MCF 10A (cell line): ENCODE measurements at regions not wholly inside any gene's neighbourhood (a gene's known extent, or its start where the extent isn't known, plus 50 kb on each side); places are given as distances from the start of the nearest gene placed in this dataset.
A peak's percentile ranks its signal among the peaks of the same experiment; 100 is the strongest.

Source experiments
- BruUV-seq: library from RNA; stranded (reverse); fragments of 400-500 nt; replicated peaks from 2 replicates; lab custom pipeline; 2021; lab: Mats Ljungman, UMichigan
- CTCF ChIA-PET: fragments of 300-600 bp; sonication (Branson Sonifier 250); formaldehyde crosslinking; extraction: SDS; loops from one replicate; lab custom pipeline; 2021; ENCODE audit warnings: antibody characterized with exemption, inconsistent platforms; lab: Yijun Ruan, JAX
- POLR2A ChIA-PET: fragments of 300-600, 350-650 bp; sonication (Branson Sonifier 250); formaldehyde crosslinking; extraction: SDS; loops from one replicate; lab custom pipeline; 2020; ENCODE audit warnings: antibody characterized with exemption, inconsistent platforms; lab: Yijun Ruan, JAX
- DNase-seq: peaks from one replicate; pipeline ENCODE4 v3.0.0-alpha.2; 2018; ENCODE audit not compliant: unreplicated experiment
- H3K27ac Mint-ChIP-seq: one replicate; pipeline ENCODE4 v1.8.0; 2022; ENCODE audit warnings: mild to moderate bottlenecking, low read depth, mixed read lengths; ENCODE audit not compliant: unreplicated experiment
- H3K27me3 Mint-ChIP-seq: one replicate; pipeline ENCODE4 v1.8.0; 2022; ENCODE audit warnings: mixed read lengths; ENCODE audit not compliant: insufficient read depth, unreplicated experiment
- H3K36me3 Mint-ChIP-seq: one replicate; pipeline ENCODE4 v1.8.0; 2022; ENCODE audit warnings: mild to moderate bottlenecking, moderate library complexity, mixed read lengths; ENCODE audit not compliant: insufficient read depth, unreplicated experiment
- H3K4me1 Mint-ChIP-seq: one replicate; pipeline ENCODE4 v1.8.0; 2022; ENCODE audit warnings: mixed read lengths; ENCODE audit not compliant: insufficient read depth, unreplicated experiment
- H3K4me3 Mint-ChIP-seq: one replicate; pipeline ENCODE4 v1.8.0; 2022; ENCODE audit warnings: mild to moderate bottlenecking, moderate library complexity, mixed read lengths; ENCODE audit not compliant: unreplicated experiment
- H3K9me3 Mint-ChIP-seq: one replicate; pipeline ENCODE4 v1.8.0; 2022; ENCODE audit warnings: mixed read lengths; ENCODE audit not compliant: unreplicated experiment
- intact Hi-C: fragments of 100-400 bp; cut with micrococcal nuclease; formaldehyde crosslinking; loops from 2 replicates; pipeline ENCODE4 v1.14.1; 2022
- TF ChIP-seq, protein P1 (sequence below): fragments of 200-600 bp; IDR thresholded peaks from one replicate; pipeline ENCODE4 v1.8.0; 2022; ENCODE audit warnings: antibody characterized with exemption, mild to moderate bottlenecking; ENCODE audit not compliant: unreplicated experiment

- DNase-seq, result peak; percentile 1
- no peak overlapping the region for H3K4me3 Mint-ChIP-seq
- intact Hi-C loops, result loop anchor here (10.0 kb wide), 1 partner anchor 155 kb away; no protein-coding TSS in a partner anchor
- H3K9me3 Mint-ChIP-seq, result no peaks in the 10 kb centered on the region
- H3K36me3 Mint-ChIP-seq, result no peaks in the 10 kb centered on the region
- H3K4me1 Mint-ChIP-seq, result no peaks in the 10 kb centered on the region
- CTCF ChIA-PET, result interaction anchor here (0.5 to 0.6 kb wide), 2 partner anchors 12 kb away, joined by 3 read pairs; no protein-coding TSS in a partner anchor
- TF ChIP-seq, protein P1, sequence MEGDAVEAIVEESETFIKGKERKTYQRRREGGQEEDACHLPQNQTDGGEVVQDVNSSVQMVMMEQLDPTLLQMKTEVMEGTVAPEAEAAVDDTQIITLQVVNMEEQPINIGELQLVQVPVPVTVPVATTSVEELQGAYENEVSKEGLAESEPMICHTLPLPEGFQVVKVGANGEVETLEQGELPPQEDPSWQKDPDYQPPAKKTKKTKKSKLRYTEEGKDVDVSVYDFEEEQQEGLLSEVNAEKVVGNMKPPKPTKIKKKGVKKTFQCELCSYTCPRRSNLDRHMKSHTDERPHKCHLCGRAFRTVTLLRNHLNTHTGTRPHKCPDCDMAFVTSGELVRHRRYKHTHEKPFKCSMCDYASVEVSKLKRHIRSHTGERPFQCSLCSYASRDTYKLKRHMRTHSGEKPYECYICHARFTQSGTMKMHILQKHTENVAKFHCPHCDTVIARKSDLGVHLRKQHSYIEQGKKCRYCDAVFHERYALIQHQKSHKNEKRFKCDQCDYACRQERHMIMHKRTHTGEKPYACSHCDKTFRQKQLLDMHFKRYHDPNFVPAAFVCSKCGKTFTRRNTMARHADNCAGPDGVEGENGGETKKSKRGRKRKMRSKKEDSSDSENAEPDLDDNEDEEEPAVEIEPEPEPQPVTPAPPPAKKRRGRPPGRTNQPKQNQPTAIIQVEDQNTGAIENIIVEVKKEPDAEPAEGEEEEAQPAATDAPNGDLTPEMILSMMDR, result no peak
- no TSS peak for BruUV-seq
- POLR2A ChIA-PET, result no interaction called here
- no peak overlapping the region for H3K27ac Mint-ChIP-seq
- no peaks in the 10 kb centered on the region for H3K27me3 Mint-ChIP-seq
Observed at GRCh38 chr6:68339488-68340131, 295.5 kb upstream of the ADGRB3 start.

DNA sequence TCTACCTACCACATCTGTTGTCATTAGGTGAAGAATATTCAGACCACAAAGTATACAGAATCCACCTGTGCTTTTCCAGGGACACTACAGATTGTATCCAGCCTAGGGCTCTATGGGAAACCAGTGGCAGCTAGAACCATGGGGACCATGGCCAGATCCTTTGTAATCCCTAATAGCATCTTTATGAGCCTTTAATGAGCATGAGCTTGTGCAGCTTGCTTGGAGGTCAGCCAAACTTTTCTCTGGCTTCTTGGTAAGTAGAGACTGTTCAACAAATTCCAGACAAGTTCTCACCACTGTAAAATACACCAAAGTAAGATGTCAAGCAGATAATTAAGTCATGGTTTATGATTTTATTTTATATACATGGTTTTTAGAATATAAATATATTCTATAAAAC, 301.6 kb upstream of the ADGRB3 start:
- no peaks in the 10 kb centered on the region for H3K27me3 Mint-ChIP-seq
- CTCF ChIA-PET, result interaction anchor here (0.7 kb wide), 1 partner anchor 9 kb away, joined by 3 read pairs; no protein-coding TSS in a partner anchor
- BruUV-seq, result no TSS peak

DNA sequence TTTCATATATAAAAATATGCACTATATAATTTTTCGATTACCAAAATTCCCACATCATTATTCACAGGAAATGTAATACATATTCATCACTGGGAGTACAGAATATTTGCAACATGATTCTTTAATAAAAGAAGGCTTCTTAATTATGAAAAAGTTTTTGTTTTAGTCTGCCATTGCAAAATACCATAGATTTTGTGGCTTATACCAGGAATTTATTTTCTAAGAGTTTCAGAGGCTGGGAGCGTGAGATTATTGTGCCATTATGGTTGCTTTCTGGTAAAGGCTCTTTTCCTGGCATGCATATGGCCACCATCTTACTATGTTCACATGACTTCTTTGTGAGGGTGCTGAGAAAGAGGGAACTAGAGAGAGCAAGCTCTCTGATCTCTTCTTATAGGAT, 306.9 kb upstream of the ADGRB3 start:
- H3K4me3 Mint-ChIP-seq, result no peak overlapping the region
- no peaks in the 10 kb centered on the region for H3K4me1 Mint-ChIP-seq
- no peaks in the 10 kb centered on the region for H3K36me3 Mint-ChIP-seq
- no peaks in the 10 kb centered on the region for H3K9me3 Mint-ChIP-seq
- intact Hi-C loops, result no loop called here
- no TSS peak for BruUV-seq
- DNase-seq, result no peak
- no peaks in the 10 kb centered on the region for H3K27me3 Mint-ChIP-seq
- ChIA-PET CTCF (no interaction called here), POLR2A (no interaction called here)
- TF ChIP-seq, protein P1, result no peak
- no peak overlapping the region for H3K27ac Mint-ChIP-seq

More for the DNA sequence above, 301.6 kb upstream of the ADGRB3 start:
- H3K36me3 Mint-ChIP-seq, result no peaks in the 10 kb centered on the region
- no peaks in the 10 kb centered on the region for H3K4me1 Mint-ChIP-seq
- H3K4me3 Mint-ChIP-seq, result no peak overlapping the region
- DNase-seq, result no peak
- TF ChIP-seq, protein P1, result no peak
- intact Hi-C loops, result no loop called here
- POLR2A ChIA-PET, result no interaction called here
- no peaks in the 10 kb centered on the region for H3K9me3 Mint-ChIP-seq
- H3K27ac Mint-ChIP-seq, result no peak overlapping the region

DNA sequence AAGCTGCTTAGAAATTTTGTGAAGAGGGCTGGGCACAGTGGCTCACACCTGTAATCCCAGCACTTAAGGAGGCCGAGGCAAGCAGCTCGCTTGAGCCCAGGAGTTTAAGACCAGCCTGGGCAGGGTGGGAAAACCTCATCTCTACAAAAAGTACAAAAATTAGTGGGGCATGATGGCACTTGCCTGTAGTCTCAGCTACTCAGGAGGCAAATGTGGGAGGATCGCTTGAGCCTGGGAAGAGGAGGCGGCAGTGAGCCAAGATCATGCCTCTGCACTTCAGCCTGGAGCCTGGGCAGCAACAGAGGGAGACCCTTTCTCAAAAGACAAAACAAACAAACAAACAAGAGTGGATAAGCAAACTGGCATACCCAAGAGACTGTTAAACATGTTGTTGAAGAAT, 308.3 kb upstream of the ADGRB3 start:
- intact Hi-C loops, result no loop called here
- ChIA-PET CTCF (no interaction called here), POLR2A (no interaction called here)
- H3K27me3 Mint-ChIP-seq, result no peaks in the 10 kb centered on the region
- no peaks in the 10 kb centered on the region for H3K36me3 Mint-ChIP-seq
- H3K4me1 Mint-ChIP-seq, result no peaks in the 10 kb centered on the region
- no peak overlapping the region for H3K4me3 Mint-ChIP-seq
- TF ChIP-seq, protein P1, result no peak
- DNase-seq, result no peak
- no peaks in the 10 kb centered on the region for H3K9me3 Mint-ChIP-seq
- BruUV-seq, result no TSS peak
- no peak overlapping the region for H3K27ac Mint-ChIP-seq
